Calu3 (cell line): ENCODE measurements at regions not wholly inside any gene's neighbourhood (a gene's known extent, or its start where the extent isn't known, plus 50 kb on each side); places are given as distances from the start of the nearest gene placed in this dataset.

ENCODE experiments used
- BruUV-seq: library from RNA; stranded (reverse); fragments of 400-500 nt; replicated peaks from 2 replicates; lab custom pipeline; 2021; lab: Mats Ljungman, UMichigan
- CTCF ChIA-PET: fragments of 300-600 bp; sonication (Branson Sonifier 250); formaldehyde crosslinking; loops from one replicate; lab custom pipeline; 2022; ENCODE audit warnings: antibody characterized with exemption; lab: Charles Lee
- DNase-seq: peaks from one replicate; pipeline ENCODE4 v3.0.0; 2022
- H3K27ac Mint-ChIP-seq: one replicate; pipeline ENCODE4 v1.8.0; 2022; ENCODE audit warnings: mixed read lengths; ENCODE audit not compliant: unreplicated experiment
- H3K27me3 Mint-ChIP-seq: one replicate; pipeline ENCODE4 v1.8.0; 2022; ENCODE audit warnings: mixed read lengths; ENCODE audit not compliant: unreplicated experiment
- H3K36me3 Mint-ChIP-seq: one replicate; pipeline ENCODE4 v1.8.0; 2022; ENCODE audit warnings: mild to moderate bottlenecking, moderate library complexity, mixed read lengths; ENCODE audit not compliant: insufficient read depth, unreplicated experiment
- H3K4me1 Mint-ChIP-seq: one replicate; pipeline ENCODE4 v1.8.0; 2022; ENCODE audit warnings: mild to moderate bottlenecking, low read depth, mixed read lengths; ENCODE audit not compliant: unreplicated experiment
- H3K4me3 Mint-ChIP-seq: one replicate; pipeline ENCODE4 v1.8.0; 2022; ENCODE audit warnings: mild to moderate bottlenecking, low read depth, moderate library complexity, mixed read lengths; ENCODE audit not compliant: unreplicated experiment
- H3K9me3 Mint-ChIP-seq: one replicate; pipeline ENCODE4 v1.8.0; 2022; ENCODE audit warnings: low read depth, mixed read lengths; ENCODE audit not compliant: unreplicated experiment
- CTCF ChIP-seq: fragments of 200-600 bp; IDR thresholded peaks from one replicate; pipeline ENCODE4 v1.8.0; 2022; ENCODE audit warnings: antibody characterized with exemption; ENCODE audit not compliant: unreplicated experiment
- intact Hi-C: fragments of 100-400 bp; cut with micrococcal nuclease; formaldehyde crosslinking; loops from one replicate; pipeline ENCODE4 v1.10.0; 2022; ENCODE audit not compliant: unreplicated experiment

- no peak for TF ChIP-seq CTCF
- Mint-ChIP-seq H3K4me3 (no peak overlapping the region), H3K9me3 (no peaks in the 10 kb centered on the region), H3K27me3 (no peaks in the 10 kb centered on the region), H3K27ac (no peak overlapping the region), H3K4me1 (peaks cover 5% of the 10 kb centered on the region), H3K36me3 (no peaks in the 10 kb centered on the region)
- CTCF ChIA-PET: no interaction called here
- no peak for DNase-seq
- intact Hi-C loops: no loop called here
- BruUV-seq: no TSS peak
Measured at GRCh38 chr16:80260906-80261311, 279.9 kb upstream of the DYNLRB2 start.

GRCh38 chr16:80259290-80259805, 281.4 kb upstream of the DYNLRB2 start:
- TF ChIP-seq CTCF: no peak
- Mint-ChIP-seq H3K4me3 (no peak overlapping the region), H3K27ac (no peak overlapping the region), H3K4me1 (no peaks in the 10 kb centered on the region), H3K36me3 (no peaks in the 10 kb centered on the region), H3K9me3 (peaks cover 4% of the 10 kb centered on the region), H3K27me3 (no peaks in the 10 kb centered on the region)
- intact Hi-C loops: no loop called here
- CTCF ChIA-PET: no interaction called here
- no TSS peak for BruUV-seq
- DNase-seq: no peak

GRCh38 chr16:80258407-80258806, 282.4 kb upstream of the DYNLRB2 start:
- Mint-ChIP-seq H3K9me3 (peaks cover 4% of the 10 kb centered on the region), H3K4me1 (no peaks in the 10 kb centered on the region), H3K36me3 (no peaks in the 10 kb centered on the region), H3K27me3 (no peaks in the 10 kb centered on the region), H3K4me3 (no peak overlapping the region), H3K27ac (no peak overlapping the region)
- CTCF ChIA-PET: no interaction called here
- TF ChIP-seq CTCF: no peak
- intact Hi-C loops: no loop called here
- no TSS peak for BruUV-seq
- DNase-seq: no peak

- no peak for TF ChIP-seq CTCF
- Mint-ChIP-seq H3K4me1 (no peaks in the 10 kb centered on the region), H3K9me3 (peaks cover 4% of the 10 kb centered on the region), H3K27ac (no peak overlapping the region), H3K27me3 (no peaks in the 10 kb centered on the region), H3K36me3 (no peaks in the 10 kb centered on the region), H3K4me3 (no peak overlapping the region)
- CTCF ChIA-PET: no interaction called here
- no TSS peak for BruUV-seq
- intact Hi-C loops: no loop called here
- no peak for DNase-seq
Measured at GRCh38 chr16:80254970-80255369, 285.8 kb upstream of the DYNLRB2 start.
